ENCODE measurements at regions not wholly inside any gene's neighbourhood (a gene's known extent, or its start where the extent isn't known, plus 50 kb on each side); places are given as distances from the start of the nearest gene placed in this dataset.

DNA sequence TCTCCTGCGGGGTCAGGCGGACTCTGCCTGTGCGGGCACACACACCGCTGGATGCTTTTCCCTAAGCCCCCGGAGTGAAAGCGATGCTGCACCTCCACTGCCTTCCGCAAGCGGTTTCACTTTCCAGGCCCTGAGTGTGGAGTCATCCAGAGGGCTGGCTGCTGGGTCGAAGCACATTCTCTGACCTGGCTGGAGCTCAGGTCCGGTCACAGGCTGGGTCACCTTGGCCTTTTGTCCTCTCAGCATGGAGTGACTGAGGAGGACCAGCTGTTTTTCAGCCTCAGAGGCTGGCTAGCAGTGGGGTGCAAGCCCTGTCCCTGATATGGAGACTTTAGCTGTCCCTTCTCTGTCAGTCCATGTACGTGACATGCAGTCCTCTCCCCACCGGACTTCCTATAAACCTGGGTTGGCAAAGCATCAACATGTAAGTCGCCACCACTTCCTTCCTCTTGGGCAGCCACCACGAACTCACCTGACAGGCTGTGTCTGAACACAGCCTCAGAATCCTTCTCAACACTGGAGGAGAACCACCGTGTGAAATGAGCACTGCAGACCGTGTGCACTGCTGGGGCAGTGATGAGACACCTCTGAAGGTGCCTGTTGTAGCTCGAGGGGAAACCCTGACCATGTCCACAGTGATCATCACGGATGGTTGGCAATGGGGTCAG, 51.3 kb downstream of the GADD45G start:
- DNase-seq (ENCODE audit: low read depth in 2 of 2, low spot score in 1 of 2): no peak

DNA sequence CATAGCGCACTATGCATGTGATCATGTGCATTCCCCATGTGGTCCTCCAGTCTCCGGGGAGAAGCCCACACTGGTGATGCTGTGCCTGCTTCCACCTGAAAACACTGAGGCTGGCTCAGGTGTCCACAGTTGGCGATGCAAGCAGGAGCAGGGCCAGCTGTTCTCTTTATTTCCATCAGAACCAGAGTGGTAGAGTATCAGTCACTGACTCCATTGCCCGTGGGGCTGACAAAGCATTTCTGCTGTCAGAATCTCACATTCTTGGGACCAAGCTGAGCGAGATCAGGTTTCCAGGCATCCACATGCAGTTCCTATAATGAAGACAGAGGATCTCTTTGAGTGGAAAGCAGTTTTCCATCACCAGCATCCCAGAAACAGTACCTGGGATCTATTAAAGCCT, 52.5 kb downstream of the GADD45G start:
- no peak for DNase-seq (ENCODE audit: low read depth in 2 of 2, low spot score in 1 of 2)

DNA sequence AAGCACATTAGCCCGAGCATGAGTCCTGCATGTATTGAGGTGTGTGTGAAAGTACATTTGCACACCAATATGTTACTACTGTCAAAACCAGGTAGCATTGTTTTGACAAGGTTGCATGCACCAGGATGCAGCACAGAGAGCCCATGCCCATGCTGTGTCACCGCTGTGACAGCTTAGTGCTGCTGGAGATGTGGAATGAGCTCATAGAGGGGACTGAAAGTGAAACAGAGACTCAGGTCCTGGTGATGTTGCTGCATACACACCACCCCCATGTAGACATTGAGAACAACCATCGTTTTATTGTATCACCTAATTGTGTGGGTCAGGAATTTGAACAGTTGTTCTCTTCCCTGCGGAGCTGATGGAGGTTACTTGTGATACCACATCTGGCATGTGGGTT, 53.0 kb downstream of the GADD45G start:
- DNase-seq (ENCODE audit: low read depth in 2 of 2, low spot score in 1 of 2): no peak

DNA sequence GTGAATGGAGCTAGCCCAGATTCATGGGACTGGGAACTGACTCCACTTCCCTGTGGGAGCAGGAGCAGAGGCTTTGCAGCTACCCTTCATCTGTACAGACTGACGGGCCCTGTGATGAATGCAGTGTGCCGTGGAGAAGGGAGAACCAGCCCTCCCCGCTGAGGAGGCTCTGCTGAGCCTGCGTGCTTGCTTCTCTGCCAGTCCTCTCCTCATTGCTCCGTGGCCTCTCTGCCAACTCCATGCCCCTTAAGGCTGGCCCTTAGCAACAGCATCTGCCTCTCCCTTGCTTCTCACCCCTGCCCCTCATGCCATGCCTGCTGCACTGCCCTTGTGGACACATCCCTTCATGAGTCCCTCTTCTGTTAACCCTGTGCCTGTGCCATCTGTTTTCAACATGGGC, 53.6 kb downstream of the GADD45G start:
- no peak for DNase-seq (ENCODE audit: low read depth in 2 of 2, low spot score in 1 of 2)

DNA sequence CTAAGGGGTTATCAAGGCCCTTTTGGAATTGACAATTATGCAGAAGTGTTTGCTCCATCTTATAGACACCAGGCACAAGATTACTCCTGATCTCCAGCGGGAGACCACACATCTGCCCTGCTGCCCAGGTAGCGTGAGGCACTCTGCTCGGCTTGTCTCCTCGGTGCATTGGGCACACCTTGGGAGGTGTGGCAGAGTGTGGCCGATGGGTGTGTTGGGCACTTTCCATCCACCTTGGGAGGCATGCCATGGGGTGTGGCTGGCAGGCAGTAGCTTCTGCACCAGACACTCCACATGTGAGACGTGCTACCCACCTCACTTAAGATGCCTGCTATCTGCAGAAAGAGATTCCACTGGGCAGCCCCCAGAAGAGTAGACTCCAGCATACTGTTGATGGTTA, 54.1 kb downstream of the GADD45G start:
- no peak for DNase-seq (ENCODE audit: low read depth in 2 of 2, low spot score in 1 of 2)

DNA sequence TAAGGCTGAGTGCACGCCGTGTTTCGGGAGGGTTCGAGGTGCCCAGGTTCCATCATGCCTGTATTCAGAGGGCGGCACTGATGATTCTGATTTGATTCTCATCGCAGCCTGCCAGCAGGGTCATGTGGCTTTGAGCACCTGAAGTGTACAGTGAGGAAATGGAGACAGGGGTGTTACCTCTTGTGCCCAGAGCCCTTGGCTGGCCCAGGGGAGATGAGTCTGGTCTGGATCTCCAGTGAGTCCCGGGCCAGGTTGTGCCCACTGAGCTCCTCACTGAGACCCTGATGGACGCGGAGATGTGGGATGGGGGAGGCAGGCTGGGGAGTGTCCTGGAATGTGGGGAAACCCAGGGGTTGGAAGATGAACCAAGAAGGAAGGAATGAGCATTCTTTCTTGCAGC, 54.7 kb downstream of the GADD45G start:
- no peak for DNase-seq (ENCODE audit: low read depth in 2 of 2, low spot score in 1 of 2)

DNA sequence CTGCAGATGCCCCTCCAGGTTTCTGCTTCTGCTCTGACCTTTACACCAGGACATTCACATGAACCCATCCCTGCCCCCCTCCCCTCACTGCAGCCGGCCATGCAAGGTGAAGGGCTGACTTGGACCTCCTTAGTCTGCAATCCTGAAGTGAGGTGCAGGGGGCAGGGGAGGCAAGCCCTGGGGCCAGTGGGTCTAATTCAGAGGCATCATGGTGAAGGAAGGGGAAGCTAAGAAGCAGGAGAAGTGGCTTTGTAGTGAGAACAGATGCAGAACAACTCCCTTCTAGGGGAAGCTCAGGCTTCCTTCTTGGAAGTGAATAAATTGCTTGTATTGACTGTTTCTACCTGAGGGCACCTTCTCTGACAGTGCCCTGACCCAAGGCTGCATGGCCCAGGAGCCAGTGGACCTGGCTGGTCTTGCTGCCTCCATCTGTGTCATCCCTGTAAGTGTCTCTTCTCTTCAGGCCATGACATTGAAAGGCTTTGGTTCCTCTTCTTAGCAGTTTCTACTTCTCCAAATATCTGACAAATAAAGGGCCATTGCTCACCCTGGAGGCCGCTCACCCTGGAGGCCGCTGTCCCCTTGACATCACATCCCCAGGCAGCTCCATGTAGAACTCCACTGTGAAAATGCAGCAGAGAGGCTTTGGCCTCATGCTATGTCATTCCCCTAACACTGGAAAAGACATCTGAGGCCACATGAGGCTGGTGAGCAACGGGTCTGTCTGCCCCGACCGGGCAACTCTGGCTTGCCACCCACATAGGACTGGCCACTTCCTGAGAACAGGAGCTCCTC, 55.3 kb downstream of the GADD45G start:
- DNase-seq (ENCODE audit: low read depth in 2 of 2, low spot score in 1 of 2): no peak

DNA sequence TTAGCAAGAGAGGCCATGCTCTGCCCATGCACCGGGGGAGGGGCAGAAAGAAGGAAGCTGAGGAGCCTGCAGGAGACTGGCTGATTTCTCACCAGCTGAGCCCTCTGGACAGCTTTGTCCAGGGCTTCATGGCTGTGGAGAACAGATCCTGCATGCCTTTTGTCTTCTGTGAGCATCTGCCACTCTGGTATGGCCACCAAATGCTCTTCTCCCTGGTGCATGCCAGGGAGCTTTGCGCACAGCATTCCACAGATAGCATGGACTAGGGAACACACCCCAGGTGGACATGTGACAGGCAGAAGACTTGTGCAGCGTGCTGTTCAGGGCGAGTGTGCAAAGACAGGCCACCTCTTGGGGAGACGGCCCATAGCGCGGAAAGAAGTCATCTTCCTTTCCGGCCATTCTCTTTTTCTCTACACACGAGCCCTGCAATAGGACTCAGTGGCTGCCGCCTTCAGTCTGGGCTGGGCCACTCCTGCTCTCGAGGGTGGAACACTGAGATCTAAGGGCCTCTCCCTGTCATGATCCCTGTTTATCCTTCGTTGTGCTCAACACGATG, 56.7 kb downstream of the GADD45G start:
- DNase-seq (ENCODE audit: low read depth in 2 of 2, low spot score in 1 of 2): no peak

DNA sequence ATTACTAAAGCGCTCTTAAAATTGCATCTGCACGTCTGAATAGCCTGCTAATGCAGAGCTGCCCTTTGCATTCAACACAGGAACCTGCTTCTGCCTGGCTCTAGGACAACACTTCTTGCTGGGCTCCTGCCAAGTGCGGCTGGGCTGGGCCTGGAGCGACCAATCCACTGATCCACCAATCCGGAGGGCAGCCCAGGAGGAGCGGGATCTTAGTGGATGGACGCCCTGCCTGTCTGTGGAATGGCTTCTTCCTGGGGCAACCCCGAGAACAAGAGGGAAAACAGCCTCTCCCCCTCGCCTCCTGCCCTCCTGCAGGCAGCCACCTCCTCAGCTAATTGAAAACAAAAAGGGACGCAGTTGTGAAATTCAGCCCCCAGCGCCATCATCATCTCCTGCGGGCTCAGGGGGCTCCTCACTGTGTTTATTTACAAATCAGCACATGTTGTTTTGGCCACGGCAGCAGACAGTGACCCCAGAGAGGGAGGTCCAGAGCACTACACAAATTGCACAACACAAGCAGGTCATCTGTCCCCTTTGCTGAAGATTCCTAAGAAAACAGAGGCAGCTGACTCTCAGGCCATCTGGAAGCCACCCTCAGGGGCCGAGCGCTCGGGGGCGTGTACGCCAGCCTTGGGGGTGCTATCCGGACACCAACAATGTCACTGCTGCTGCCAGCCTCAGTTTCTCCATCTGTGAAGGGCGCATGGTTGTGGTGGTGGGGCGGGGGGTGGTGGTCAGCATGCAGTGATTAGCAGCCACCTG, 57.3 kb downstream of the GADD45G start:
- no peak for DNase-seq (ENCODE audit: low read depth in 2 of 2, low spot score in 1 of 2)

DNA sequence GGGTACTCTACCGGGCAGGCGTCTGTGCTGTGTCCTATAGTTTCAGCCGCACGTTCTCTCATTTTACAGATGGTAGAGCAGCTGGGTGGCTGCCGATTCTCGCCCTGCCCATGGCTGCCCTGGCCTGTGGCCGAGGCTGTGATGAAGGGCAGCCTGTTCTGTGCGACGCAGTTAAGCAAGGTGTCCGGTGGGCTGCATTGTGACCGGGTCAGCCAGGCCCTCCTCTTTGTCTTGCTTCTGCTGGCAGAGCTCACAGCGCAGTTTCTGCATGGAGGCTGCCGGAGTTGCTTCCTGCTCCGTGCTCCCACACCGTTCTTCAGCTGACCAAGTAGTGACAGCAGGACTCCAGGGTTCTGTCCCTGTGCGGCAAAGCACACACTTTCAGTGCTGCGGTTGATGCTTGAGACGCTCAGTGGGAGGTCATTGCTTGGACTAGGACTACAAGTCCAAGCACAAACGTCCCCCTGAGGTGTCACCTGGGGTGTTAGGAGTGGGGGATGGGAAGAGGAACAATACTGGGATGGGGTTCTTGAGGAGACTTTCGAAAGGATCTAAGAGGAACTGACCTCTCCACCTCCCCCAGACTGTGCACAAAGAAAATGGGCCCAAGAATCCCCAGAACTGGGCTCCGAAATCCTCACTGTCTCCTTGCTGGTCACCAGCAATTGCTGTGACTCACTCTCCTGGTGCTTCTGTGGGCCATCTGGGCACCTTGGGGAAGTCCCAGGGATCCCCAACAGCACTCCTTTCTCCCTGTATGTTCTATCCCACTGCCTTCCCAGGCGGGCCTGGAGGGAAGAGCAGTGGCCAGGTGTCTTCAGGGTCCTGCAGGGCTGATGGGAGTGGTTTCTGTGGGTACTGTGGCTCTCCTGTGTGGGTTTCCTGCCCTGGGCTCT, 58.2 kb downstream of the GADD45G start:
- DNase-seq (ENCODE audit: low read depth in 2 of 2, low spot score in 1 of 2): no peak

DNA sequence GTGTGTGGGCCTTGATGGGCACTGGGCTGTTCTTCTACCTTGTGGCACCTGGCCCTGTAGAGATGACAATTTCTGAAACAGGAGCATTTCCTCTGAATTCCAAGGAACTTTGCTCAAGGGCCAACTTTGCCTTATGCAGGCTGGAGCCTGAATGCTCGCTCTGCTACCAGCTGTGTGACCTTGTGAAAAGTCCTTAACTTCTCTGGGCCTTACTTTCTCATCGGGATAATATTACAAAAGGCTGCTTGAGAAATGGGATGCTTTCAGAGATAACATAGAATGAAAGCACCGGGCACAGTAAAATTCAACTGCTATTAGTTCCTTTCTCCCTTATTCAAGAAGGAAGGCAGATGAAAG, 58.8 kb downstream of the GADD45G start:
- DNase-seq (ENCODE audit: low read depth in 2 of 2, low spot score in 1 of 2): no peak

DNA sequence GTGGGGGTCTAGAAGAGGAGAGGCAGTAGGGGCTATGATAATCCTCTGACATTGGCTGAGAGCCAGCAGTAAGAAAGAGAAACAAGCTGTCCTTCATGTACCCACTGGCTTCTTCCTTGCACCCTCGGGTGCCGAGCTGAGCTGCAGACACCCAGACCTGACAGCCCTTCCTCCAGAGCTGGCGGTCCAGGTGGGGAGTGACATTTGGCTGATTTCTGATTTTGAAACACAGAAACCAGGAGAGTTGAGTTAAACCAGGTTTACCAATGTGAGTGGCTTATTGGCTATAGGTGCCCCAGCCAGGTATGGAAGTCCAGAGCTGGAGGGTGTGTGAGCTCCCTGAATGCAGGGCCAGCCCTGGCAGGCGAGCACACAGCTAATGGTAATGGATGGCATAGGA, 59.2 kb downstream of the GADD45G start:
- DNase-seq (ENCODE audit: low read depth in 2 of 2, low spot score in 1 of 2): no peak

DNA sequence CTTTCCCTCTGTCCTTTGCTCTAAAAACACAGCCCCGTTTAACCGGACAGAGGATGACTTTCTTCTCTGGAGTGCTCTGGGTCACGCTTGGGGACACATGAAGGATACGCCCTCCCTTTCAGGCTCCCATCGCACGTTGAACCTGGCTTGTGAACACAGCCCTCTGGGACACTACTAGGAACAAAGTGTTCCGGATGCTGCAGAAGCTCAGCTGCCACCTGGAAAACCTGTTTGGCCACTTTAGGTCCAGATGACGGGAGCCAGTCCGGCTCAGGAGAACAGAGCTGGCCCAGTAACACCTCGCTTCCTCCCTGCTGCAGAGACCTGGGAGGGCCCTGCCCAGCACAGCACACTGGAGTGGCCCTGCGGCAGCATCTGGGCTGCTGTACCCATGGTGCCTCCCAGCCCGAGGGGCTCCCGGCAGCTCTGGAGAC, 60.1 kb downstream of the GADD45G start:
- DNase-seq (ENCODE audit: low read depth in 2 of 2, low spot score in 1 of 2): no peak

DNA sequence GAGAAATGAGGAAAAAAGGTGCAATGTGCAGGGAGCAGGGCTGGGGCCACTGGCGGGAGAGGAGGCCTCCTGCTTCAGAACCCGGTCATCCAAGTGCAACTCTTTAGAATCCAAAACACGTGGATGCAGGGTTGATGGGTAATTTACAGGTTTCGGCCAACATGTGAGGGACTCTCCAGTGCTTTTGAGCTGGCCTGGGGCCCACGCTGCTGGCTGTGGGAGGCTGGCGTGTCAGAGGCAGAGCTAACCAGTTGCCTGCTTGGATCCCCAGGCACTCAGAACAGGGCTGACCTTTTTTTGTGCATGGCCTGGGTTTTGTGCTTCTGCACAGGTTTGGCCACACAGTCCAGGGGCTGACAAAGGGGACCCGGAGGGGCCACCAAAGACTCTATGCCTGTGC, 61.6 kb downstream of the GADD45G start:
- DNase-seq (ENCODE audit: low read depth in 2 of 2, low spot score in 1 of 2): no peak

DNA sequence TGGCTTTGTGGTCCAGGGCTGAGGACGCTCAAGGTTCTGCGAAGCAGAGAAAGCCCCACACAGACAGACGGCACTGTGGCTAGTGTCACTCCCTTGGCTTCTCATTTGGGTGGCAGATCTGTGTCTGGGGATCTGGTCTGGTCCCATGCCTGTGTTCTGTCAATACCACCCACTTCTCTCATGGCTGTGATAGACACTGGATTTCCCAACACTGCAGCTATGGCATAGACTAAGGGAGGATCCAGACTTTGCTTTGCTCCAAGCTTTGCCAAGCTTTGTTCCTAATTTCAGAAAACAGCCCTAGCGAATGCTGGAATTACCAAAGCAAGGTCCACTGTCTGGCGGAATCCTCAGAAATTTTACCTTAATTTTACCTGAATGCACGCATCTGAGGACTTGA, 62.1 kb downstream of the GADD45G start:
- DNase-seq (ENCODE audit: low read depth in 2 of 2, low spot score in 1 of 2): no peak

DNA sequence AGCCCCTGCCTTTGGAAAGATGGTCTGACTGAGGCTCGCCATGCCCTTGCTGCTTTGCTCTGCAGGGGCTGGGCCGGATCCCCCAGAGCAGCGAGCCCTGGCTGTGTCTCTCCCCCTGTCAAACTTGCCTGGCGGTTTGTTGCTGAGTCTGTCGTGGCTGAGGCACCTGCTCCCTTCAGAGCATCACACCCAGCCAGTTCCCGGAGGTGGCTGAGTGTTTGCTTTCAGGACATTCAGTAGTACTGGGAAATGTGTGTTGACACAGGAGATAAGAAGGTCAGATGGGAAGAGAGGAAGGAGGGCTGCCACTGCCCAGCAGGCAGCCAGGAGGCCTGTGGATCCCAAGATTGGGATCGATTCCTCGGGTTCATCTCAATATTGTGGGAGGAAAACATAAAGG, 62.9 kb downstream of the GADD45G start:
- DNase-seq (ENCODE audit: low read depth in 2 of 2, low spot score in 1 of 2): no peak

DNA sequence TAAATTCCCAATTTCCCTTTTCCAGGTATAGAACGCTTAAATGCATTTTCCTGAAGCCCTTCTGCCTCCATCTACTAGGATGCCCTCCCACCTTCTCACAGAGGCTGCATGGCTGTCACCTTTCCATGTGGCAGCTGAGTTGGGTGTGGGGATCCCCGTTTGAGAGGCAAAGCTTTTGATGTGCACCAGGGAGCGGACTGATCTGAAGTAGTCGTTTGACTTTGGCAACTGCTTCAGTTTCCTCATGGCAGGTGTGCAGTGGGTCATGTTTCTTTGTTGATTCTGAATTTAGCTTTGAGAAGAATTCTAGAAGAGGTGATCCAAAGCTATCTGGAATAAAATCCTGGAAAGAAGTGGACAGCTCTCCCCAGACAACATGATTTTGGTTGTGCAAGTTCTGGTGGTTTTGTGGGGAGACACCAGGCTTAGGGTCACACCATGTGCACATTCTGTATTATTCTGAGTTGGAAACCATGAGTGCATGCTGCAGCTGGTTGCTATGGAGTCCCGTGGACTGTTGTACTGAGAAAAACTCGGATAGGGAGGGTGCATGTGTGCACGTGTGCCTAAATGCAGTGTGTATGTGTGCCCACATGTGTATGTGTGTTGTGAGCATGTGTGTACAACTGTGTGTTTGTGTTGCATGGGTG, 63.5 kb downstream of the GADD45G start:
- no peak for DNase-seq (ENCODE audit: low read depth in 2 of 2, low spot score in 1 of 2)

DNA sequence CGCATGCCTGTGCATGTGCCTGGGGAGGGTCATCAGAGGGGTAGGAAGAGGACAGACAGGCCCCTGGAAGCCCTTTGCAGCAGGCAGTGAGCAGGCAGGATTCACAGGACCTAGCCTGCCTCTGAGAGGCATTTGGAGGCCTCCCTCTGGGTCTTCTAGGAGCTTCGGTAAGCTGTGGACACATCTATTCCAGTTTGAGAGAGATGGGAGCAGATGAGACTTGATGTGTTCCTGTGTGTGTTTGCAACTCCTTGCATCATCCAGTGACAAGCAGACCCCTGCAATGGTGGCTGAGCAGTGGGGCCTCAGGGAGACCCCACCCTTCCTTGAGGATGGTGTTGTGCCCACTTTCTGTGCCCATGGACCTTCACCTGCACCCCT, 64.0 kb downstream of the GADD45G start:
- DNase-seq (ENCODE audit: low read depth in 2 of 2, low spot score in 1 of 2): no peak

DNA sequence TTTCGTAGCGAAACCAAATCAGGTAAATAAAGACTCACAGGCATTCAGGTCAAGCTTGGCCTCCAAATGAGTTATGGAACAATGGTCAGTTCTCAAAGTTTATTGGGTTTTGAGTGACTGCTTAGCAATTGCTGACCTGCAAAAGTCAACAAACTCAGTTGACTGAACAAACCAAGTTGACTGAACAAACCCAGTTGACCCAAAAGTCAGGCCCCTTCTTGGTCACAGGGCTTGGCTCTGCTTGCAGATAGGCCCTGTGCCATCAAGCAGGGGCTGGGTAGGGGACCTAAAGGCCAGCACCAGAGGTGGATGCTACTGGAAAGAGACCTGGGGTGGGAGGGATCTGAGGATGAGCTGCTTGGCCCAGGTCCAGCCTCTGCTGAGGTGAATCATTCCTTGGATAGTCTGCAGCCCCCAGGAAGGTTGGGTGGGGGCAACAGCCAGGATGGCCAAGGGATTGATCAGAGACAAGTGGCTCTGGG, 64.6 kb downstream of the GADD45G start:
- DNase-seq (ENCODE audit: low read depth in 2 of 2, low spot score in 1 of 2): no peak

DNA sequence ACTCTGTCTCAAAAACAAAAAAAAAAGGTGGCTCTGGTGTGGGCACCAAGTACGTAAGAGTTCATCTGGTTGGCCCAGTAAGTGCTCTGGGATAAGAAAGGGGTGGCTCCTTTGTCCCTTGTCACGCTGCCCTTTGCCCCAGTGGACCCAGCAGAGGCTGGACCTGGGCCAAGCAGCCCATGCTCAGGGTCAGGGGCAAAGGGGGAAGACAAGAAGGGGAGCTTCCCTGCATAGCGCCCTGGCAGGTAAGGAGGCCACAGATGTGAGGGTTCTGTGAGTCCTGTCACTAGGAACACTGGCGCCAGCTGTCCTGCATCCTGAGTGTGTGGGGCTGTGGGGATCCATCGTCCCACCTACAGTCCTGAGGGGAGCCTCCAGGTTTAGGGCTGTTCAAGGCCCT, 65.3 kb downstream of the GADD45G start:
- no peak for DNase-seq (ENCODE audit: low read depth in 2 of 2, low spot score in 1 of 2)

All from stimulated activated CD8-positive, alpha-beta memory T cell treated with anti-CD3 and anti-CD28 coated beads, Interleukin-4, amount 100 ng/mL, for 1 hour (primary cell).